Skin epidermis (tissue), 12 donors: ENCODE measurements at regions not wholly inside any gene's neighbourhood (a gene's known extent, or its start where the extent isn't known, plus 50 kb on each side); places are given as distances from the start of the nearest gene placed in this dataset.

ENCODE experiments used
- H3K27ac ChIP-seq, 21 experiments: fragments of 200-600 bp; sonication (generic) in 11 of 21; one replicate each; pipeline ENCODE4 v1.5.0; 2020; ENCODE audit warnings: mild to moderate bottlenecking in 3 of 21, inconsistent platforms in 2 of 21, moderate library complexity in 2 of 21
- H3K4me3 ChIP-seq, 7 experiments: fragments of 200-600 bp; sonication (generic) in 2 of 7; one replicate each; pipeline ENCODE4 v1.5.0; 2020; ENCODE audit warnings: inconsistent platforms in 2 of 7, mild to moderate bottlenecking in 2 of 7, moderate library complexity in 1 of 7

DNA sequence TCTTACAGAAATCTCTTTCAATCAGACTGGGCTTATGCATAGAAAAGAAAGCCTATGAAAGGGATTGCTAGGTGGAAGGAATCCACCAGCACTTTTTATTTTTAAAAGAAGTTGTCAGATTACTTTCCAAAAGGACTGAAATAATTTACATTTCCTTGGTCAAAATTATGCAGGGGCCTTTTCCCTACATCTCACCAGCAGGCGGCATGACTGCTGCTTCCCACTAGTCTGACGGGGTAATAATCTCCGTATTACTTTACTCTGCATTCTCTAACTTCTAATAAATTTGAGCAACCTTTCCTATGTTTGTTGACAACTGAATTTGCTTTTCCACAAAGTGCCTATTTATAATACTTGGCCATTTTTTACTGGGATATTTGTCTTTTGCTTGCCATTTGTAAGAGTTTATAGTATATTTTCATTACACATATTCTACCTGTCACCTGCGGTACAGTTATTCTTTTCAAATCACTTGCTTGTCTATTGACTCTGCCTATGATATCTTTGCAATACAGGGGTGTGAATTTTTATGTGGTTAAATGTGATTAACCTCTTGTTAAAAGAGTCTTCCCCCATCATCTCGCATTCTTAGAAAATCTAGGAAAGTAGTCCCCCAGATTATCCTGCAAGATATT is 51.9 kb upstream of the USP47 start:
- H3K27ac ChIP-seq: no peak overlapping the region
- H3K4me3 ChIP-seq: no peak overlapping the region

DNA sequence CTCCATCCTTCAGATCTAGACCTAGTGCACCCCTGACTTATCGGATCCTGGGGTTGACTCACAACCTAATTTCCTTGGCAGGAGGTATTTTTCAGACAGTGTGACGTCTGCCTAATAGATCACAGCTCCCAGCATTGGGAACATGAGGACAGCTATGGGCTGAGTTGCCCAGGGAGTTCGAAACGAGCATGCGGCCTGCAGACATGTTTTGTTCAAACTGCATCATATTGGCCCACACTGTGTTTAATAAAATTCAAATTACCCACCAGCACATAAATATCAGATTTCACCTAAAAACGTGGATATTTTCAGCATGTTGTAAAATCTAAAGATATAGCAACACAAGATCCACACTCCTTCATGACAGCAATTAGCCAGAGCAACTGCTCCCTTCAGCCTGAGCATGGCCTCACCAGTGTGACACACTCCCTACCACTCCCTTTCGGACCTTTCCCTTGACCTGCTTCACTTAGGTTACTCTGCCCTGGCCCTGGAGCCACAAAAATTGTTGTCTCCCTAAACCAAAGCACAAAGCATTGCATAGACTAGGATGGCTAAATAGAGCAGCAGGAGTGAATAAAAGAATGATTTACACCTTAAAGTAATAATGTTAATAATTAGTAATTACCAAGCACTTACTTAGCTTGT is 53.6 kb upstream of the USP47 start:
- Histone ChIP-seq H3K27ac (no peak overlapping the region), H3K4me3 (no peak overlapping the region)

DNA sequence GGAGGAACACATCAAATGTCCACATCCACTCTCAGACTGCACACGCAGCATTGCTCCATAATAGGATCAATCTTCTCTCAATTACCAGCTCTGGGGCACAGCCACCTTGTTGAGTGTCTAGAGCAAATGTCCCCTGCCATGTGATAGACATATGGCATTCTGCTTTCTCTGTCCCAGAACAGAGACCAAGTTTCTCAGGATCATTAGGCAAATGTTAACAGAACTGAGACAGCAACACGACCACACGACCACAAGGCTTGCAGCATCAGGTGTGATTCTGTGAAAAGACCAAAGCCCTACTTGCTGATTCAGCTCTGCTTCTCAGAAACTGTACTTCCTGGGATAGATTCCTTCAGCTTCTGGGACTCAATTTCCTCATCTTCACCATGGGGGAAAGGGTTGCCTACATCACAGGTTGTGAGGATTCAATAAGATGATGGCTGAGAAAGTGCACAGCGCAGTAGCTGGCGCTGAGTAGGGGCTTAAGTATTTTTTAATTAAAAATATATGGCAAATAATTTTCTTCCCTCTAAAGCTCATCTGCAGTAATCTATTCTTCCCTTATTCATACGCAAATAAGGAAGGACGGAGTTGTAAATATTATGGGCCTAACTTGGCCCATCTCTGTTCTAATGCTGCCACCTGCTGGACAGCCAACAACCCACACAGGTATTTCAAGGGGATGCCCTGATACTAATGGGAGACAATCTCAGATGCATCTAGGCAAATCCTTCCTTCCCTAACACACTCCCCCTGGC is 54.3 kb upstream of the USP47 start:
- Histone ChIP-seq H3K4me3 (no peak overlapping the region), H3K27ac (no peak overlapping the region)

DNA sequence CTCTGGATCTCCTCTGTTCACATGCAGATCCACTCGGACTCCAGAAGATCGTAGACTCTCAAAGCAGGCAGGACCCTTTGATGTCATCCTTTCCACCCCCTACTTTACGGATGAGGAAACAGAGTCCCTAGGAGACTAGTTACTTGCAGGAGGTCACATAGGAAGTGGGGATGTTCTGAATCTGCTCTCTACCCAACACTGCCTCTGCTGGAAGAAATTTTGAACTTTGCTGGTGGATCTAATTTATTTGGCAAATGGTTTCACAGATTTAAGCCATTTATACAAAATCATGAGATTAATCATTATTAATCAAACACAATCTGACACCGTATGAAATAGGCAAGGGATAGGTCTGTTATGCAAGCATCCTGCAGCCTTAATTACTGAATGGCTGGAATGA is 55.0 kb upstream of the USP47 start:
- Histone ChIP-seq H3K4me3 (no peak overlapping the region), H3K27ac (no peak overlapping the region)

DNA sequence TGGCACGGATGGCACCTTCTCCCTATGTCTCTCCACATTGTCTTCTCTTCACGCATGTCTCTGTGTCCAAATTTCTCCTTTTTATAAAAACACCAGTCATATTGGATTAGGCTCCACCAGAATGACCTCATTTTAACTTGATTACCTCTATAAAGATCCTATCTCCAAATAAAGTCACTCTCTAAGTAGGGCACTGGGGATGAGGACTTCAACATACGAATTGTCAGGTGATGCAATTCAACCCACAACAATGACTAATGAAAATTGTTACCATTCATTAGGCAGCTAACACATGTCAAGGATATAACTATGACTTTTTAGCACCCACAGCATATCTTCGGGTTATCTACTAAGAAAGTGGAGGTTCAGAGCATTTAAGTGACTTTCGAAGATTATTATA is 55.5 kb upstream of the USP47 start:
- Histone ChIP-seq H3K4me3 (no peak overlapping the region), H3K27ac (no peak overlapping the region)

- H3K4me3 ChIP-seq: no peak overlapping the region
- H3K27ac ChIP-seq: no peak overlapping the region
Observed at GRCh38 chr11:11782532-11783110, 59.2 kb upstream of the USP47 start.

DNA sequence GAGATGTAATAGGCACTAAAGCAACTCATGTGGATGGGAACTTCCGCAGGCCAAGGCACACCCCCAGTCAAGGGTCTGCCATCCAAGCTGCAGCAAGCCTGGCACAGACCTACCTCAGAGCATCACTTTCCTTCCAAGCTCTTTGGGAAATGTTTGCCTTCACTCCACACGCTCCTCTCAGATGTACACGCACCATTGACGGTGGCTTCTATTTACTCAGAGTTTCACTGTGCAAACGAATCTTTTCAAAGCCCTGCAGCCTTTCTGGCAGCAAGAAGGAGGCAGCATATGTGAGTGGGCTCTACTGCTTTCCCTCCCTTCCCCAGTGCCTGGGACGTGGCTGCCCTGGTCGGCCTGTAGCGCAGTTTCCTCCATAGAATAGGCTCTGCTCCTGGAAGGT is 60.9 kb upstream of the USP47 start:
- Histone ChIP-seq H3K4me3 (no peak overlapping the region), H3K27ac (no peak overlapping the region)

DNA sequence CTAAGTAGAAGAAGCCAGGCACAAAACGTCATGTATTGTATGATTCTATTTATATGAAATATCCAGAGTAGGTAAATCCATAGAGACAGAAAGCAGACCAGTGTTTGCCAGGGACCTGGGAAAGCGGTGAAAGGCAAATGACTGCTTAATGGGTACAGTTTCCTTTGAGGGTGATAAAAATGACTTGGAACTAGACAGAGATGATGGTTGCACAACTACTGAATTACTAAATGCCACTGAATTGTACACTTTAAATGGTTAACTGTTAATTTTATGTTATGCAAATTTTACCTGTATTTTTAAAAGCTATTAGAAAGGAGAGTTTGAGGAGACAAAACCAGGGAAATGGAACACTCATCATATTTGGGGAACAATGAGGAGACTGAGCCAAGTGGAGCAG is 61.8 kb upstream of the USP47 start:
- no peak overlapping the region for H3K27ac ChIP-seq
- no peak overlapping the region for H3K4me3 ChIP-seq

GRCh38 chr11:11777897-11778296 is 63.9 kb upstream of the USP47 start:
- no peak overlapping the region for H3K4me3 ChIP-seq
- no peak overlapping the region for H3K27ac ChIP-seq

DNA sequence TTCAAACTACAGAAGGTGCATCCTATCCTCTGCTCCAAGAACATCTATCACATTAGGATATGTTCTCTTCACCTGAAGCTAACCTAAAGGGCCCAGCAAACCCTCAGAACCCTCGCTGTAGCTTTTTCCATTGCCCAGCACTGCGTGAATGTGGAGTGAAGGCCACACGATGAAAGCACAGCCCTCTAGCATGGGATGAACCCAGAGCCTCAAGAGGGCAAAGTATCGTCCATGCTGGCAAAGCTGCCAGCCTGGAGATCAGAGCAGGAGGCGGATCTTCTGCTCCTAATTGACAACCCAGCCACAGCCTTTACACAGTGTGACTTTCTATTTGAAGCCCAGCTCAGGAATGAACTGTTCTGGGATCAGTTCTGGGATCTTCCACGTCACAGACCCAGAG is 65.1 kb upstream of the USP47 start:
- H3K4me3 ChIP-seq: no peak overlapping the region
- no peak overlapping the region for H3K27ac ChIP-seq

GRCh38 chr11:11774928-11775327 is 66.8 kb upstream of the USP47 start:
- H3K27ac ChIP-seq: no peak overlapping the region
- no peak overlapping the region for H3K4me3 ChIP-seq

- Histone ChIP-seq H3K27ac (no peak overlapping the region), H3K4me3 (no peak overlapping the region)
Observed at GRCh38 chr11:11772865-11773515, 68.8 kb upstream of the USP47 start.

DNA sequence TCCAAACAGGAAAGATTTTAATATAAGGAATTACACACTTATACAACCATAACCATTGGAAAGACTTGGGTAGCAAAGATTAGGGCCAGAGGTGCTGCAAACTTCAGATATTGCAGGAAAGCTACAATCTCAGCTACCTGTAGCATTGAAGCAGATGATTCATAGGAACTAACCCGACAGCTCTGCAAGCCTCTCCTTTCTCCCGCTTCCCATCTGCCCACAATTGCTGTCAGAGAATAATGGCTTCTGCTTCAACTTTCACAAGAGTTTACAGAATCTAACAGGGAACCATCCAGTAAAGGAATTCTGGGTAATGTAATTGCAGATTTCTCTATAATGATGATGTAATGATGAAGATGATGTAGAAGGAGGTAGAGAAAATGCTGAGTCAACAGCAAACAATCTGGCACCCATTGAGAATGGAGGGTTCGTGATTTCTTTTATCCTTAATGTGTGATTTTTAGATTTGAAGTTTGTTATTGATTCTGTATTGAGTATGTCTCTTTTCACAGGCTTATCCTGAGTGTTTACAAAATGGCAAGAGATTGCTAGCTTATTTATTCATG is 70.8 kb upstream of the USP47 start:
- no peak overlapping the region for H3K4me3 ChIP-seq
- no peak overlapping the region for H3K27ac ChIP-seq

GRCh38 chr11:11770296-11770695 is 71.5 kb upstream of the USP47 start:
- Histone ChIP-seq H3K27ac (no peak overlapping the region), H3K4me3 (no peak overlapping the region)

- Histone ChIP-seq H3K4me3 (no peak overlapping the region), H3K27ac (no peak overlapping the region)
Observed at GRCh38 chr11:11769782-11770181, 72.0 kb upstream of the USP47 start.

DNA sequence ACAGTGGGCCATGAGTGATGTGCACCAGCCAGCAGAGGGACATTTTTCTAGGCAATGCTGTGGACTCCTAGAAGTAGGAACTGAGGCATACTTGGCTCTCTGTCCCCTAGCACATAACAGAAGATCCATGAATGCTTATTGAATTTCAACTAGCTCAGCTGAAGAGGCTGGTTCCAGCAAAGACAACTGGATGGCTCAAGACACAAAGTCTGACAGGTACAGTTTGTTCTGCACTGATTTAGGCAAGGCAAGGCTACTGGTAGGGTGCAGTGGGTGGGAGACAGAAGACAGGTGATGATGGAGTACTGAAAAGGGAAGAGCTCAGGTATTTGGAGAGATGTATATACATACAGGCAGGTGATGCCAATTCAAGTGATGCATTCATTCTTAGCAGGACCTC is 72.4 kb upstream of the USP47 start:
- H3K4me3 ChIP-seq: no peak overlapping the region
- no peak overlapping the region for H3K27ac ChIP-seq

DNA sequence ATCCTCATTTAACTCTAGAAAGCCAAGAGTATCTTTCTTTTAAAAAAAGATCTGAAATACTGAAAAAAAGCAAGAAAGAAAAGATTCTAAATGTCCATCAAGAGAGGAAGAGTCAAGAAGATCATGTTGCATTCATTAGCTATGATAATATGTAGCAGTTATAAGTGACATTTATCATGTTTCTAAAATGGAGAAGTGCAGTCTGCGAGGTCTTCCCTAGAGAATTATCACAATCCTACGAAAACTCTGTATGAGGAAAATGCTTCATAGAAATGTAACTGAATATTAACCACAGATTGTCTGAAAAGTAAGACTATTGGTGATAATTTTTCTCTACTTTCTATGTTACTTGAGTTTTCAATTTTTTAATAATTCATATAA is 77.4 kb upstream of the USP47 start:
- Histone ChIP-seq H3K27ac (no peak overlapping the region), H3K4me3 (no peak overlapping the region)

DNA sequence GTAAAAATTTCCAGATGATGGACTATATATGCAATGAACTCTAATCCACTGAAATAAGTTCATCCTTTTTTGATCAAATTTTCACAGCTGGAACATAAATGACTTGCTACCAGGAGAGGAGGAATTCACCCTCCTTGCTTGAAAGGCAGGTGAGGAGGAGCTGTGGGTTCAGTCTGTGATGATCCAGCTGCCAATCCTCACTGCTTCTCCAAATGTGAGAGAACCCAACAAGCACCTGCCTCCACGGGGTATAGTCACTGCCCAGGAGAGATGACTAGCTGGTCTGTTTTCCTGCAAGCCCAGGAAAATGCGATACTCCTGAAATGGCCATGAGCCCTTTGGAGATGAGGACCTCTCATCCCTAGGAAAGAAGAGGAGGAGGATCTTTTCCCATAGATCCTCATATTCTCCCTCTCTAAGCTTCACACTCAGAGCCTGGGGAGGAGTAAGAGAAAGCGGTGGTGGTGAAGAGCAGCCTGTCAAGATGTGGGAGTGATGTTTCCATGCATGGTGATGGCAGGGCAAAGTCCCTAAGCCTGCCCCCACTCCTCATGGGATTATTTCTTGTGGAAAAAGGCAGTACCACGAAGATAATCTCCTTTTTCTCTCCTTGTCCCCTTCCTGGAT is 77.9 kb upstream of the USP47 start:
- no peak overlapping the region for H3K4me3 ChIP-seq
- H3K27ac ChIP-seq: no peak overlapping the region

- H3K4me3 ChIP-seq: no peak overlapping the region
- H3K27ac ChIP-seq: no peak overlapping the region
Observed at GRCh38 chr11:11760838-11761237, 80.9 kb upstream of the USP47 start.
